HEK293 (cell line): ENCODE measurements at regions not wholly inside any gene's neighbourhood (a gene's known extent, or its start where the extent isn't known, plus 50 kb on each side); places are given as distances from the start of the nearest gene placed in this dataset.

ENCODE experiments used
- CTCF ChIA-PET: fragments of 350-600 bp; formaldehyde crosslinking; extraction: SDS; loops from one replicate; lab custom pipeline; 2021; ENCODE audit warnings: antibody characterized with exemption; lab: Yijun Ruan, JAX
- POLR2A ChIA-PET: fragments of 300-600 bp; formaldehyde crosslinking; extraction: SDS; loops from one replicate; lab custom pipeline; 2020; ENCODE audit warnings: antibody characterized with exemption, inconsistent platforms; lab: Yijun Ruan, JAX
- H3K27ac ChIP-seq: fragments of 200-500 bp; sonication (Bioruptor generic); 2 replicates; pipeline ENCODE4 v1.5.1; 2014; ENCODE audit warnings: low read depth, low read length, control low read depth, inconsistent platforms; ENCODE audit errors: extremely low read depth
- H3K36me3 ChIP-seq, 2 experiments: fragments of 200-500 bp in 1 of 2; sonication (Bioruptor generic) in 1 of 2; 1 replicate in 1 of 2; 2 replicates in 1 of 2; pipeline ENCODE4 v1.5.1; 2014 to 2017; ENCODE audit warnings: inconsistent platforms in 2 of 2, low read length in 2 of 2; ENCODE audit not compliant: control insufficient read depth in 2 of 2, insufficient read depth in 1 of 2
- H3K4me1 ChIP-seq: fragments of 200-500 bp; sonication (Bioruptor generic); 2 replicates; pipeline ENCODE4 v1.5.1; 2014; ENCODE audit warnings: mild to moderate bottlenecking, low read length, inconsistent platforms; ENCODE audit not compliant: control insufficient read depth, insufficient read depth
- H3K4me3 ChIP-seq: 2 replicates; pipeline ENCODE4 v1.5.1; 2011; ENCODE audit warnings: low read depth, mild to moderate bottlenecking, control low read depth, low read length, moderate library complexity
- H3K9me3 ChIP-seq: fragments of 200-500 bp; sonication (Bioruptor generic); 2 replicates; pipeline ENCODE4 v1.5.1; 2014; ENCODE audit warnings: low read depth, low read length, inconsistent platforms; ENCODE audit not compliant: control insufficient read depth, insufficient read depth
- ELK4 ChIP-seq: IDR thresholded peaks from 2 replicates; pipeline ENCODE4 v1.6.1; 2011; ENCODE audit warnings: mild to moderate bottlenecking, low read depth, low read length, borderline replicate concordance
- KLF17 ChIP-seq: fragments of 450-650 bp; formaldehyde crosslinking; IDR thresholded peaks from 2 replicates; pipeline ENCODE4 v1.5.1; 2016; ENCODE audit warnings: missing biosample characterization, missing genetic modification characterization
- REST ChIP-seq: fragments of 450-650 bp; formaldehyde crosslinking; IDR thresholded peaks from 2 replicates; pipeline ENCODE4 v1.5.1; 2016; ENCODE audit warnings: missing biosample characterization, missing genetic modification characterization
- YY2 ChIP-seq: fragments of 450-650 bp; formaldehyde crosslinking; IDR thresholded peaks from 2 replicates; pipeline ENCODE4 v1.5.1; 2016; ENCODE audit warnings: missing biosample characterization, missing genetic modification characterization
- ZBTB20 ChIP-seq: fragments of 450-650 bp; formaldehyde crosslinking; IDR thresholded peaks from 2 replicates; pipeline ENCODE4 v1.5.1; 2016; ENCODE audit warnings: missing biosample characterization, missing genetic modification characterization
- ZBTB48 ChIP-seq: fragments of 450-650 bp; formaldehyde crosslinking; IDR thresholded peaks from 2 replicates; pipeline ENCODE4 v1.5.1; 2016; ENCODE audit warnings: missing biosample characterization, missing genetic modification characterization
- ZEB2 ChIP-seq: fragments of 450-650 bp; formaldehyde crosslinking; IDR thresholded peaks from 2 replicates; pipeline ENCODE4 v1.5.1; 2016; ENCODE audit warnings: missing biosample characterization, missing genetic modification characterization
- ZNF10 ChIP-seq: fragments of 450-650 bp; formaldehyde crosslinking; IDR thresholded peaks from 2 replicates; pipeline ENCODE4 v1.5.1; 2017; ENCODE audit warnings: missing biosample characterization, missing genetic modification characterization
- ZNF112 ChIP-seq: fragments of 450-650 bp; formaldehyde crosslinking; IDR thresholded peaks from 2 replicates; pipeline ENCODE4 v1.5.0; 2017; ENCODE audit warnings: missing biosample characterization, missing genetic modification characterization
- ZNF202 ChIP-seq: fragments of 450-650 bp; formaldehyde crosslinking; IDR thresholded peaks from 2 replicates; pipeline ENCODE4 v1.5.1; 2016; ENCODE audit warnings: missing biosample characterization, missing genetic modification characterization, borderline replicate concordance
- ZNF302 ChIP-seq: fragments of 450-650 bp; formaldehyde crosslinking; IDR thresholded peaks from 2 replicates; pipeline ENCODE4 v1.5.1; 2016; ENCODE audit warnings: missing biosample characterization, missing genetic modification characterization, low read depth
- ZNF354C ChIP-seq: fragments of 450-650 bp; formaldehyde crosslinking; IDR thresholded peaks from 2 replicates; pipeline ENCODE4 v1.5.1; 2016; ENCODE audit warnings: missing biosample characterization, missing genetic modification characterization, low read depth, borderline replicate concordance
- ZNF398 ChIP-seq: fragments of 450-650 bp; formaldehyde crosslinking; IDR thresholded peaks from 2 replicates; pipeline ENCODE4 v1.5.1; 2017; ENCODE audit warnings: missing biosample characterization, missing genetic modification characterization
- ZNF416 ChIP-seq: fragments of 450-650 bp; formaldehyde crosslinking; IDR thresholded peaks from 2 replicates; pipeline ENCODE4 v1.5.1; 2016; ENCODE audit warnings: missing biosample characterization, missing genetic modification characterization
- ZNF48 ChIP-seq: fragments of 450-650 bp; formaldehyde crosslinking; IDR thresholded peaks from 2 replicates; pipeline ENCODE4 v1.5.1; 2016; ENCODE audit warnings: missing biosample characterization, missing genetic modification characterization
- ZNF664 ChIP-seq: fragments of 450-650 bp; formaldehyde crosslinking; IDR thresholded peaks from 2 replicates; pipeline ENCODE4 v1.5.1; 2016; ENCODE audit warnings: missing biosample characterization, missing genetic modification characterization
- ZNF701 ChIP-seq: fragments of 450-650 bp; formaldehyde crosslinking; IDR thresholded peaks from 2 replicates; pipeline ENCODE4 v1.5.1; 2016; ENCODE audit warnings: missing biosample characterization, missing genetic modification characterization
- ZNF76 ChIP-seq: fragments of 450-650 bp; formaldehyde crosslinking; IDR thresholded peaks from 2 replicates; pipeline ENCODE4; 2016; ENCODE audit warnings: low read depth, missing biosample characterization, missing genetic modification characterization, borderline replicate concordance
- ZNF768 ChIP-seq: fragments of 450-650 bp; formaldehyde crosslinking; IDR thresholded peaks from 2 replicates; pipeline ENCODE4 v1.5.1; 2018; ENCODE audit warnings: missing biosample characterization, mild to moderate bottlenecking, missing genetic modification characterization
- ZNF837 ChIP-seq: fragments of 450-650 bp; formaldehyde crosslinking; IDR thresholded peaks from 2 replicates; pipeline ENCODE4 v1.5.1; 2016; ENCODE audit warnings: missing biosample characterization, missing genetic modification characterization
- TF ChIP-seq, protein P1 (sequence below): fragments of 450-650 bp; formaldehyde crosslinking; IDR thresholded peaks from 2 replicates; pipeline ENCODE4 v1.5.1; 2016; ENCODE audit warnings: missing biosample characterization, missing genetic modification characterization

GRCh38 chr7:86999750-87000149, 59.7 kb downstream of the ELAPOR2 start:
- no peak for TF ChIP-seq ZNF112 (tag by site-specific recombination)
- TF ChIP-seq REST (tag by site-specific recombination), result no peak
- no peak for TF ChIP-seq KLF17
- TF ChIP-seq ZNF302 (tag by site-specific recombination), result no peak
- TF ChIP-seq ZEB2 (tag by site-specific recombination), result no peak
- TF ChIP-seq ZNF701, result no peak
- no peak for TF ChIP-seq ZNF354C (tag by site-specific recombination)
- TF ChIP-seq ZBTB20 (tag by site-specific recombination), result no peak
- no peak for TF ChIP-seq ZNF76 (tag by site-specific recombination)
- no peak for TF ChIP-seq ZNF664 (tag by site-specific recombination)
- no peak for TF ChIP-seq ZNF416 (tag by site-specific recombination)
- TF ChIP-seq ZBTB48 (tag by site-specific recombination), result no peak
- H3K4me3 ChIP-seq, result no peak overlapping the region
- CTCF ChIA-PET, result no interaction called here
- H3K36me3 ChIP-seq, result no peaks in the 10 kb centered on the region
- H3K27ac ChIP-seq, result no peak overlapping the region
- H3K9me3 ChIP-seq, result no peaks in the 10 kb centered on the region
- POLR2A ChIA-PET, result no interaction called here
- no peaks in the 10 kb centered on the region for H3K4me1 ChIP-seq

DNA sequence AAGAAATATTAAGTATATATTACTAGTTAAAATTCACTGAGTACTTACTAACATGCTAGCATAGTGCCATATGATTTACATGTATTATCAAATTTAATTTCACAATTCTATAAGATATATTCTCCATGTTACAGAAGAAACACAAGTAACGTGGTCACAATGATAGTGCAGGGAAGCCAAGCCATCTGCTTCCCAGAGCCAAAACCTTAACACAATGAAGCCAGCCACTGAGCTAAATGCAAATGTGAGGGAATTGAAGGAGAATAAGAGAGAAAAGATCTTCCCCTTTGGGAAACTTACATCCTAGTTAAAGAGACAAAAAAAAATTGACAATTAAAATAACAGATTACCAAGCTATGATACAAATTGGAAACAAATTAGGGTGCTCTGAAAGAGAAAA, 63.6 kb downstream of the ELAPOR2 start:
- no peaks in the 10 kb centered on the region for H3K9me3 ChIP-seq
- TF ChIP-seq YY2 (tag by site-specific recombination) (no peak), ZNF202 (no peak), ZNF398 (no peak), ZNF837 (tag by site-specific recombination) (no peak), ZNF664 (tag by site-specific recombination) (no peak), ZNF48 (tag by site-specific recombination) (no peak), ZNF10 (tag by site-specific recombination) (no peak), ZNF768 (tag by site-specific recombination) (no peak), ELK4 (no peak)
- TF ChIP-seq, protein P1, sequence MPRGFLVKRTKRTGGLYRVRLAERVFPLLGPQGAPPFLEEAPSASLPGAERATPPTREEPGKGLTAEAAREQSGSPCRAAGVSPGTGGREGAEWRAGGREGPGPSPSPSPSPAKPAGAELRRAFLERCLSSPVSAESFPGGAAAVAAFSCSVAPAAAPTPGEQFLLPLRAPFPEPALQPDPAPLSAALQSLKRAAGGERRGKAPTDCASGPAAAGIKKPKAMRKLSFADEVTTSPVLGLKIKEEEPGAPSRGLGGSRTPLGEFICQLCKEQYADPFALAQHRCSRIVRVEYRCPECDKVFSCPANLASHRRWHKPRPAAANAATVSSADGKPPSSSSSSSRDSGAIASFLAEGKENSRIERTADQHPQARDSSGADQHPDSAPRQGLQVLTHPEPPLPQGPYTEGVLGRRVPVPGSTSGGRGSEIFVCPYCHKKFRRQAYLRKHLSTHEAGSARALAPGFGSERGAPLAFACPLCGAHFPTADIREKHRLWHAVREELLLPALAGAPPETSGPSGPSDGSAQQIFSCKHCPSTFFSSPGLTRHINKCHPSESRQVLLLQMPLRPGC (tag by site-specific recombination), result no peak
- H3K4me1 ChIP-seq, result no peaks in the 10 kb centered on the region
- H3K4me3 ChIP-seq, result no peak overlapping the region
- CTCF ChIA-PET, result interaction anchor here (0.7 kb wide), 1 partner anchor 11 kb away, joined by 4 read pairs; no protein-coding TSS in a partner anchor
- no peak overlapping the region for H3K27ac ChIP-seq
- POLR2A ChIA-PET, result no interaction called here
- H3K36me3 ChIP-seq, result no peaks in the 10 kb centered on the region
